HG03469 (cell line): ENCODE measurements at regions not wholly inside any gene's neighbourhood (a gene's known extent, or its start where the extent isn't known, plus 50 kb on each side); places are given as distances from the start of the nearest gene placed in this dataset.
"Not testable (repeated sequence)": the region's sequence is repeated elsewhere in the genome, so short reads cannot be mapped to it uniquely, and the experiment has no call there.

Experiments
- ATAC-seq: cut with Tn5 transposase; IDR thresholded peaks from one replicate; pipeline ENCODE4 v1.9.1; 2021; ENCODE audit warnings: mild to moderate bottlenecking, moderate library complexity, moderate number of reproducible peaks; ENCODE audit not compliant: unreplicated experiment

DNA sequence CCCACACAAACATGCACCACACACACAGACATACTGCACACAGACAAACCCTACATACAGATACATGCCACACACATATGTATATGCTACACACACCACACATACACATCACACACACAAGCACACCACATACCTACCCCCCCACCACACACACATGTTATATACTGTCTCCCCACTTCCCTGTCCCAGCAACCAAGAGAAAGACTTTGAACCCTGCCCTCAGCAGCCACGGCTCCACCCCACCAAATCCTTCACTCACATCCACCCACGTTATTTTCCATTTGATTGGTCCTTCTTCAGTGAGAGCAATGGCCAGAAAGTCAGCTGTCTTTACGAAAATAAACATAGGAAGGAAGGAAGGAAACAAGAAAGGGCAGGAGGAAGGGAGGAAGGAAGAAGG, 479.8 kb downstream of the DIRAS2 start:
- no peak for ATAC-seq

DNA sequence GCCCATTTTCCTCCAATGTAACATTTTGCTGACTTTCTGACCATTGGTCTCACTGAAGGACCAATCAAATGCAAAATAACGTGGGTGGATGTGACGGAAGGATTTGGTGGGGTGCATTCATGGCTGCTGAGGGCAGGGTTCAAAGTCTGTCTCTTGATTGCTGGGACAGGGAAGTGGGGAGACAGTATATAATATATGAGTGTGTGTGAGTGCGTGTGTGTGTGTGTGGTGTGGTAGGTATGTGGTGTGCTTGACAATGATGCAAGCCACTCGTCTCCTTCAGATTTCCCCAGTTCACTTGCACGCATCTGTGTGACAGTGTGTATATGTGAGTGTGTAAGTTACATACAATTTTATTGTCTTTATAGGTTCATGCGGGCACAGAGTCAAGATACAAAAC, 477.3 kb downstream of the DIRAS2 start:
- ATAC-seq, result no peak

DNA sequence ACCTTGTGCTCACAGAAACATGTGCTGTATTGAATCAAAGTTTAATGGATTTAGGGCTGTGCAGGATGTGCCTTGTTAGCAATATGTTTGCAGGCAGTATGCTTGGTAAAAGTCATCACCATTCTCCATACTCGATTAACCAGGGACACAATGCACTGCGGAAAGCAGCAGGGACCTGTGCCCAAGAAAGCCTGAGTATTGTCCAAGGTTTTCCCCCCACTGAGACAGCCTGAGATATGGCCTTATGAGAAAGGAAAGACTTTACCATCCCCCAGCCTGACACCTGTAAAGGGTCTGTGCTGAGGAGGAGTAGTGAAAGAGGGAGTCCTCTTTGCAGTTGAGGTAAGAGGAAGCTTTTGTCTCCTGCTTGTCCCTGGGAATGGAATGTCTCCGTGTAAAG, 476.2 kb downstream of the DIRAS2 start:
- not testable (repeated sequence) for ATAC-seq

DNA sequence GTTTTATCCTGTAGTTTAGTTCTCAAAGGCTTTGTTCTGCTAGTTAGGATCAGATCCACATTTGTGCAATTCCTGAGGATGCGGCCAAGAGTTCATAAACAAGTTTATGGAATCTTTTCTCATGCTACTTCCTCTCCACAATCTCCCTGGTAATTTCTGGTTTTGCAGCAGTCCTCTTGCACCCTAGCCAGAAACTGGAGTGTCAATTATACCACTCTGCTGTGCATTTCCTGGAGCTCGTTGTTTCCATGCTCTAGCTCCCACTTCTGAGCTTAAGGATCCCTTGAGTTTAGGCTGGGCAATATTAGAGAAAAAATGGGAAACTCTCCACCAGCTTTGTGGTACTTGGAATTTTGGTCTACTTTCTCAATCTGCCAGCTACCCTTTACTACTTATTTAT, 474.7 kb downstream of the DIRAS2 start:
- ATAC-seq, result no peak

DNA sequence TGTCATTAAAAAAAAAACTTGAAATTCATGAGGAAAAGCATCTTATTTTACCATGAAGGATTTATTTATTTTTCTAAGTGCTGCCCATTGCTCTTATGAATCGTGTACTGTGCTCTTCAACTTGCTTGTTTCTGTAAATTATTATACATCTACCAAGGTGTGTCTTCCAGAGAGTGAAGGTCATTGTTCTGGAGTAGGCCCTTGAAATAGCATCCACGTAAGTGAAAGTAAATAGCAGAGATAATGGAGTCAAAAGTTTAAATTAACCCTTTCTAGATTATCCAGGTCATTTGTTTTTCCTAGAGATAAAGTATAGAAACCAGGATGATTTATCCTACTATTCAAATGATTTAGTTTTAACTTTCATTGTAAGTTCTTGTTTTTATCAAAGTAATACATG, 473.1 kb downstream of the DIRAS2 start:
- ATAC-seq, result no peak

DNA sequence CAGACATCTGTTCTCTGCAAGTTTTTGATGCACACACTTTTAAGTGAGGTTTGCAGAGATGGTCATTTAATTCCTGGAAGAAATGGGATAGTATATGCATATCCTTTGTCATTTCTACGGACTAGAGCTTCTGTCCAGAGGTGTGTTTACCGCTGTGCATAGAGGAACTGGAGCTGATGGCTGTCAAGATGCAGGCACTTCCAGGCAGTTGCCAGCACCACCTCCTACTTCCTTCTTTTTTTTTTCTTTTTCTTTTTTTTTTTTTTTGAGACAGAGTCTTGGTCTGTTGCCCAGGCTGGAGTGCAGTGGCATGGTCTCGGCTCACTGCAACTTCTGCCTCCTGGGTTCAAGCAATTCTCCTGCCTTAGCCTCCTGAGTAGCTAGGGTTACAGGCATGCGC, 468.7 kb downstream of the DIRAS2 start:
- not testable (repeated sequence) for ATAC-seq

DNA sequence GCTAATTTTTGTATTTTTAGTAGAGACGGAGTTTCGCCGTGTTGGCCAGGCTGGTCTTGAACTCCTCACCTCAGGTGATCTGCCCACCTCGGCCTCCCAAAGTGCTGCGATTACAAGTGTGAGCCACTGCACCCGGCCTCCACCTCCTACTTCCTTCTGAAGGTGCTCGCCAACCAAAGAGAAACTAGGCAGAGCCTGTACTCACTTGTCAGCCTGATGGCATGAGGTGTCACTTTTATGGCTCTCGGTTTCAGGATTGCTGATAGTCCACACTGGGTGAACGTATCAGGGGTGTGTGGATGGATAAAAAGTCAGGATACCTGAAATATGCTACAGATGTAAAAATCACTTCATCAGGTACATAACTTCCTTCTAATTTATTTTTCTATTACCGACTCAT, 468.3 kb downstream of the DIRAS2 start:
- not testable (repeated sequence) for ATAC-seq

DNA sequence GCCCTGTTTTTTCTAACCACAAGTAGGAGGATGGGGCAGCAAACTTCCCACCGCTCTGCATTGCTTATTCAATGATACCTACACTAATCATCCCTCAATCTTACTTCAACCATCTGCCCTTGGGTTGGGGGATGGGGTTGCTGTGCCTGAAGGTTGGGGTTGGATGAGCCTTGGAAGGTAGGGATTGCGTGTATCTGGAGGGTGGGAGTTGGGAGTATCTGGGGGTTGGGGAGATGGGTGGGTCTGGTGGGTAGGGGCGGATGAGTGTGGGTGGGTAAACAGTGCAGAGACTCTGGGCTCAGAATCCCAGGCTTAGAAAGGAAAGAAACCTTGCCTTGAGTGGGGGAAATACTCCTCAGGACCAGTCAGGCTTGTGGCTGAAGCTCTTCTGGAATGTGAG, 467.4 kb downstream of the DIRAS2 start:
- ATAC-seq, result no peak

DNA sequence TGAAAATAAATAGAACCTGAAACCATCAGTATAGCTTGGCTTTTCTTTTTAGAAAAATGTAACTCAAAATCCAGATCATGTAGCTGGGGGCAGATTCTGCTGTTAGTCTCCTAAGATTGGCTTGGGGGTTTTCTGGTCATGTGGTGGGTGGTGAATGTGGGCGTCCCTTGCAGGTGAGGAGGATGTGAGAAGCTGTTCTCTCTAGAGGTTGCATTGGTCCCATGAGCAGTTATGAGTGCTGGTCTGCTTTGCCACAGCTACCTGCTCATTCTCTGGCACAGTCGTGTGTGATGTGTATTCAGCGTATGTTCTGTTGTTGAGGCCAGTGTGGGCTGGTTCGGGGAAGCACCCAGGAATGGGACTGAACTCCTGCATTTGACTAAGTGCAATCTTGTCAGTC, 466.8 kb downstream of the DIRAS2 start:
- ATAC-seq, result no peak

DNA sequence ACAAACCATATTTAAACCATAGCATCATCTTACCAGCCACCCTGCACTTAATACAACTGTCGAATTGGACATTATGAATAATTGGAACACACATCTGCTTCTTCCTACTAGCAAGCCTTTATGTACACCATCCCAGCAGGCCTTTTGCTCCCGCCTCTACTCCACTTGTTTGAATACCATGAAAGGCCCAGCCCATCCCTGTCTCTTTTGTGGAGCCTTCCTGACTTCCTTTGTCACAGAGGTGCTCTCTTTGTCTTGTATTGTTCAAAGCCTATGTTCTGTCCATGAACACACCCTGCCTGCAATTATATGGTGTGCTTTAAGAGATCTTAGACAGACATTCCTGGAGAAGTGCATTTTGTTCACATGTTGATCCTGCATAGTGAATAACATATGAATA, 465.7 kb downstream of the DIRAS2 start:
- ATAC-seq, result no peak

DNA sequence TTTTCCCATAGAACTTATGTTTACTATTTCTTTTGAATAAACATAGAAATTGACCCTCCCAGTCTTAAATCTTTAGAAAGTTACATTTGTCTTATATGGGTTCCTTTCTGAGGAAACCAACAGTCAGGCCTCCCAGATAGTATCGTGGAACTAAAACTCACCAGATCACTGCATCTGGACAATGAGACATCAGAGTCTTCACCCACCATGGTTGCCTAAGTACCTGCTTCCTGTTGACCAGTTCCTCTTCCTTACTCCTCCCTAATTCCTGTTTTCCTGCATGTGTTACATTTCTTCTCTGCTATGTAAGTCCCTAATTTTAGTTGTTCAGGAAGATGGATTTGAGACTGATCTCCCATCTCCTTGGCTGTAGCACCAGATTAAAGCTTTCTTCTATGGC, 462.2 kb downstream of the DIRAS2 start:
- no peak for ATAC-seq

DNA sequence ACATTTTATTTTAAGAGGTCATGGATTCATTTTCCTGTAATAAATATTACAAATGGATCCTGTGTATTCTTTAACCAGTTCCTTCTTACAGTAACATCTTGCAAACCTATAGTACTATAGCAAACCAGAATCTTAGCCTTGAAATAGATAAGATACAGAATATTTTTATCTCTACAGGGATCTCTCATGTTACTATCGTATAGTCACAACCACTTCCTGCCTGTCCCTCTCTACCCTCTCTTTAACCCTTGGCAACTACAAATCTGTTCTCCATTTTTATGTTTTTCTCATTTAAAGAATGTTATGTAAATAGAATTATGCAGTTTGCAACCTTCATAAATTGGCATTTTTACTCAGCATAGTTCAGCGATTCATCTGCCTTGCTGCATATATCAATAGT, 454.0 kb downstream of the DIRAS2 start:
- ATAC-seq, result peak; percentile 18

DNA sequence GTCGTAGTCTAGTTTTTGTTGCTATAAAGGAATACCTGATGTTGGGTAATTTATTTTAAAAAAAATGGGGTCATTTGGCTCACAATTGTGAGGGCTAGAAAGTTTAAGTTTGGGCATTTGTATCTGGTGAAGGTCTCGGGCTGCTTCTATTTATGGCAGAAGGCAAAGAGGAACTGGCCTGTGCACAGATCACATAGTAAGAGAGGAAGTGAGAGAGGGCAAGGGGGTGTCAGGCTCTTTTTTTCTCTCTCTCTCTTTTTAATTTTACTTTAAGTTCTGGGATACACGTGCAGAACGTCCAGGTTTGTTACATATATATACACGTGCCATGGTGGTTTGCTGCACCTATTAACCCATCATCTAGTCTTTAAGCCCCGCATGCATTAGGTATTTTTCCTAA, 453.3 kb downstream of the DIRAS2 start:
- peak; percentile 69 for ATAC-seq

DNA sequence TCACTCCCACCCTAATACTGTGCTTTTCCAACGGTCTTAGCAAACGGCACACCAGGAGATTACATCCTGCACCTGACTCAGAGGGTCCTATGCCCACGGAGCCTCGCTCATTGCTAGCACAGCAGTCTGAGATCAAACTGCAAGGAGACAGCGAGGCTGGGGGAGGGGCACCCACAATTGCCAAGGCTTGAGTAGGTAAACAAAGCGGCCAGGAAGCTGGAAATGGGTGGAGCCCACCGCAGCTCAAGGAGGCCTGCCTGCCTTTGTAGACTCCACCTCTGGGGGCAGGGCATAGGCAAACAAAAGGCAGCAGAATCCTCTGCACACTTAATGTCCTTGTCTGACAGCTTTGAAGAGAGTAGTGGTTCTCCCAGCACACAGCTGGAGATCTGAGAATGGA, 450.2 kb downstream of the DIRAS2 start:
- not testable (repeated sequence) for ATAC-seq

DNA sequence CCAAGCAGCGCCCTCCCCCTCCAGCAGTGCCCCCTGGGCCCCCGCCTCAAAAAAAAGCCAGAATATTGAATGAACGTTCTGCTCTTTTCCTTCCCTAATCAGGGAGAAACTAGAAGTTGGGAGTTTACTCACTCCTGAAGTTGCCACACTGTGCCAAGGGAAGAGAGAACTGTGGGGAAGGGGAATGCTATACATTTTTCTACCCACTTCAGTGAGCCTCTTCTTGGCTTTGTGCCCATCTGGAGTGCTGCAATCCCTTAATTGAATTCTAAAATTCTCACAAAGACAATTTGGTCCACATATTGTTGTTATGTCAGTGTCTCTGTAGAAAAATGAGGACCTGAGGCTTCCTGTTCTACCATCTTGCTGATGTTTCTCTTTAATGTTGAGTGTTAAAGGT, 443.7 kb downstream of the DIRAS2 start:
- no peak for ATAC-seq

DNA sequence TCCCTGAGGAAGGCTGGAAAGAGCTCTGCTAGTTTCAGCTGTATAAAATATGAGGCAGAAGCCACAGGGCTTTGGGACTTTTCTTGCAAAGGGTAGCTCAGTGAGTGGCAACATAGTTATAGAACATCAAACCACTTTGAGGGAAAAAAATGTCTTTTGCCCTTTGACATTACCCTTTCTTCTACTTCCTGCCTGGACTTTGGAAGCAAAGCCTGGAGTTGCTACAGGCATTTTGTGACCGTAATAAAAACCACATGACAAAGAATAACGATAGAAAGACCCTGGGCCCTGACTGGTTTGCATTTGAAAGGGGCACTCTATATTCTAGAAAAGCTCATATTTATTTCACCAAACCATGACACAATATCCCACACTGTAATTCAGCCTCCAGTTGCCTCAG, 440.9 kb downstream of the DIRAS2 start:
- ATAC-seq, result no peak

DNA sequence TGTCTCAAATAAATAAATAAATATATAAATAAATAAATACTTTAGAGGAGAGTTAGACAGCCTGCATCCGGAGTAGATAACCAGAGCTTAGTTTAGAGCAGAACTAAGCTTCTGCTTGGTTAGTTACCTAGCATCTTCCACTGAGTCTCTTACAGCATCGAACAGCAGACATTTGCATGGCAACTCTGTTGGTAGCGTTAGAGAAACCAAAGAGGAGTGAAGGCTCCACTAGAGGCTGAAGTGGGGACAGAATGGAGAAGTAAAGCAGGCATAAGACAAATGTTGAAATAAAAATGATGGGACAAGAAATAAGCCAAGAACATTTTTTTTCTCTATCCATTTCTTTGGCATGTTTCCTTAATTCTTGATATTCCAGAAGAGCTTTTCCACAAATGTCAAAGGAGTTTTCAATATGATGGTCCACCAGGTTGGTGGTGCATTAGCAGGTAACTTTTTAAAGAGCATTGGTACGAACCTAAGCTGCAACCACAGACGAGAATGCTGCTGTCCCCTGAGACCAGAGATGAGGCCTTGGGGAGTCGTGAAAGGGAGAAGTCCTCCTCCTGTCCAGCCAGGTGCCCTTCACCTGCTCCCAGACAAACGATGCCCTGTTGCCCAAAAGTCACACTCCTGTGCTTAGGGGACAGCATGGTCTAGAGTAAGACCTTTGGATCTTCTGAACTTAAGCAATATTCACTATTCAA, 438.3 kb downstream of the DIRAS2 start:
- ATAC-seq, result no peak

DNA sequence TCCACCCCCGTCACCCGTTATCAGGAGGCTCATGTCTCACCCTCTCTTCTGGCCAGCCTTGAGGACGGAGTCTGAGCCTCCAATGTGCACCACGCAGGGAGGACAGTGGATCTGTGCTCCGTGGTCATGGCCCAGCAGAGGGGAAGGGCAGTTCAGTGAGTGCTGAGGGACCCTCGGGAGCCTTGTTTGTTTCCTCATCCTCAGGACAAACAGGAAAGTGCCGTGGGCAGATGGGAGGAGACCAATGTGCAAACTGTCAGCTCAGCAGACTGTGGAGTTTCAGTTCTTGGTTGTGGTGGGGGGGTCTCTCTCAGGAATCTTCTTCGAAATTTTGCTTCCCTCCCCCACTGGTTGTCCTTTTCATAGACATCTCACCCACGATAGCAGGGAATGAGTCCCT, 429.6 kb downstream of the DIRAS2 start:
- not testable (repeated sequence) for ATAC-seq

DNA sequence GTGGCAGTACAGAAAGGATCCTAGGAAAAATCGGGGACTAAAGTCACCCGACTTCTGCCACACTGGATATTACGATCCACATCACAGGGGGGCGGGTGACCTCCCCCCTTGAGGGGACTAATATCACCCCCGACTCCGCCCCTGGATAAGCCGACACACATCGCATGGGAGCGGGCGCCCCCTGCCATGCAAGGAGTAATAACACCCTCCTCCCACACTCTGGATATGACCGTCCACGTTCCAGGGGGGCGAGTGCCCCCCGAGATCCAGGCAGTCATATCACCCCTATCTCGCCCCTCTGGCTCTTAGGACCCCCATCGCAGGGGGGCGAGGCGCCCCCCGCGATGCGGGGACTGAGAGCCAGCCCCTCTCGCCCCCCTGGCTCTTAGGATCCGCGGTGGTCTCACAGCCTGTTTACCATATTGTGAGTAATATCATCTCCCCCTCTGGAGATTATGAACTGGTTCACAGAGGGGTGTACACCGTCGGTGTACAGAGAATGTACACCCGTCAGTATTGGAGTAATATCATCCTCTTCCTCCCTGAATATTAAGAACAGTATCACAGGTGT, 423.0 kb downstream of the DIRAS2 start:
- ATAC-seq, result no peak

DNA sequence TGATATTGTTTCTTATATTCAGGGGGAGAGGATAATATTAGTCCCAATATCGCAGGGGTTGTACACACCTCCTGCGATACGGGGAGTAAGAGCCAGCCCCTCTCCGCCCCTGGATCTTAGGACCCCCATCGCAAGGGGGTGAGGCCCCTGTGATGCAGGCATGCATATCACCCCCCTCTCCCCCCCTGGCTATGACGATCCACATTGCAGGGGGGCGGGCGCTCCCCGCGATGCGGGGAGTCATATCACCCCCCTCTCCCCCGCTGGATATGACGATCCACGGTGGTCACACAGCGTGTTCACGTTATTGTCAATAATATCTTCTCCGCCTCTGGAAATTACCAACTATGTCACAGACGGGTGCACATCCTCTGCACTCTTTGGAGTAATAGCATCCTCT, 420.7 kb downstream of the DIRAS2 start:
- not testable (repeated sequence) for ATAC-seq

DNA sequence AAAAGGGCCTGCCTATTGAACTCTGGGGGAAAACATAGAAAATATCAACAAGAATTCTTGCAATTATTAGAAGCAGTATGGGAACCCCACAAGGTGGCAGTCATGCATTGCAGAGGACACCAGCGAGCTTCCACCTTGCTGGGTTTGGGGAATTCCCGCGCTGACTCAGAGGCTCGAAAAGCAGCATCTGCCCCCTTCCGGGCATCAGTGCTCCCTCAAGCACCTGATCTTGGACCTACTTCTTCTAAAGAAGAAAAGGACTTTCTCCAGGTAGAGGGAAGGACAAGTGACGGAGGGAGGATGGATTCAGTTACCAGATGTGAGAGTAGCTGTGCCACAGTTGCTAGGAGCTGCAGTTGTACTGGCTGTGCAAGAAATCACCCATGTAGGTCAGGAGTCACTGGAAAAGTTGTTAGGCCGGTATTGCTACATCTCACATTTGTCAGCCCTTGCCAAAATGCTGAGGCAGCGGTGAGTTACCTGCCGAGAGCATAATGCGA, 415.7 kb downstream of the DIRAS2 start:
- not testable (repeated sequence) for ATAC-seq

DNA sequence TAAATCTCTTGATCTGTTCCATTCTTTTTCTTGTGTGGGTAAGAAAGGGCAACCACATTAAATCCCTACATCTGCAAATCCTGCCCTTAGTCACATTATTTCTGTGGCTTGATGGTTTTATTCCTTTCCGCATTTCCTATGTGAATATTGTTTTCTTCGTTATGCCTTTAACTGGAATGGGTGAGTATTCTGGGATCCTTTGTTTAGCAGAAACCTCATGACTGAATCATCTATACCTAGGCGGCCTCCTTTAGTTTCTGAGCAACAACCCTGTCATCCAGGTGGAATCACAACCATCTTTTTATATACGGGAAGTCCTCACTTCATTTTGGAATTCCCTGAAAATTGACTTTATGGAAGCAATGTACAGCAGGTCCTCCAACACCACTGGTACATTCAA, 409.5 kb downstream of the DIRAS2 start:
- not testable (repeated sequence) for ATAC-seq

DNA sequence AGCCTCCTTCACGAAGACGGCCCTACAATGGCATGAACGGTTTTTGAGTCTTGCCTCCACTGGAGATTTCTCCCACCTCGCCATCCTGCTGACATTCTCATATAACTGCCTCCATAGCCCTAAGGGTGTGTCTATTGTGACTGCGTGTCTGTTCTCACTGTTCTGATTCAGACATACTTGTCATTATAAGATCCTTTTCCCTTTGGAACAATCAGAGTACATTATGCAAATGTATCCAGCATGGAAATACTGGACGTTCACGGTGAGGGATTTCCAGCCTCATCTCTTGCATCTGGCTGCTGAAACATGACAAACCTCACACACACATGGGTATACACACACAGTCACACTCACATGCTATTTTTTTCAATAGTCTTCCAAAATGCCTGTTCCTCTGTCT, 402.1 kb downstream of the DIRAS2 start:
- no peak for ATAC-seq
